OCI-LY1 (cell line): ENCODE measurements at regions not wholly inside any gene's neighbourhood (a gene's known extent, or its start where the extent isn't known, plus 50 kb on each side); places are given as distances from the start of the nearest gene placed in this dataset.

ENCODE experiments used
- CTCF ChIP-seq: fragments of 200-600 bp; sonication (generic), shearing (Covaris generic); IDR thresholded peaks from 2 replicates; pipeline ENCODE4 v1.5.1; 2017; ENCODE audit warnings: mild to moderate bottlenecking, antibody characterized with exemption, low read length, moderate library complexity, mixed read lengths
- EZH2 ChIP-seq: fragments of 200-600 bp; sonication (generic), shearing (Covaris generic); IDR thresholded peaks from 2 replicates; pipeline ENCODE4 v1.8.0; 2017; ENCODE audit warnings: borderline replicate concordance, mixed run types, mild to moderate bottlenecking, antibody characterized with exemption, low read length, moderate library complexity, mixed read lengths

DNA sequence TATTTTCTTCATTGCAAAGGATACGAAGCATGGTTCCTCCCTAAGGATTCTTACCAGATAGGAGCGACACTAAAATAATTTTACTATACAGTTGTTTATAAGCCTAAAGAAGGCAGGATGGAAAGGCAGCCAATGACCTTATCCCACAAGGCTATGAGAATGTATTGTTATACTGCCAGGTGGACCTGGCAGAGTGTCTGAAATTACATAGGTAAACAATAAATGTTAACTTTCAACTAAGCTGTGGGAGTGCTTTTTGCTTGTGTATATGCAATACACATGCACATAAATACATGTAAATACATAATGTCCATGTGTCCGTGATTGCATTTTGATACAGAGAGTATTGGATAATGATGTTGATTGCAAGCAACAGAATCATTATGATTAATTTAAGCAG, 850.6 kb downstream of the CENPC start:
- TF ChIP-seq CTCF (no peak), EZH2 (no peak)
